ENCODE measurements at regions not wholly inside any gene's neighbourhood (a gene's known extent, or its start where the extent isn't known, plus 50 kb on each side); places are given as distances from the start of the nearest gene placed in this dataset.

DNA sequence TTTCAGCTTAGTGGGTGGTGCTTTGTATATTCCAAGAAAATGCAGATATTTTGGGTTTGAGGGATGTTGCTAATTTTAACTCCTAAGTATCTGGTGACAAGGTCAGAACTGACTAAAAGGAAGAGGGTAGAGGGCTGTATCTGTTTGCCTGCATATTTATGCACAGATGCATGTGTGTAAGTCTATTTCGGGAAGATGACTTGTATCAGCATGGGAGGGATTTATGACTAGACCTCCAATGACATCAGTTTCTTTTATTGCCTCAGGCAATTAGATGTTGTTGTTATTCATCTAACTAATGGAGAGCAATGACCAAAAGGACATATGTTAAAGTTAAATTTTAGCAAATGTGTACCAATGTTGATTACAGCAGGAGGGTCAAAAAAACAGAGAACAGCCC lies 734.3 kb downstream of the QKI start:
- TF ChIP-seq, protein P1, sequence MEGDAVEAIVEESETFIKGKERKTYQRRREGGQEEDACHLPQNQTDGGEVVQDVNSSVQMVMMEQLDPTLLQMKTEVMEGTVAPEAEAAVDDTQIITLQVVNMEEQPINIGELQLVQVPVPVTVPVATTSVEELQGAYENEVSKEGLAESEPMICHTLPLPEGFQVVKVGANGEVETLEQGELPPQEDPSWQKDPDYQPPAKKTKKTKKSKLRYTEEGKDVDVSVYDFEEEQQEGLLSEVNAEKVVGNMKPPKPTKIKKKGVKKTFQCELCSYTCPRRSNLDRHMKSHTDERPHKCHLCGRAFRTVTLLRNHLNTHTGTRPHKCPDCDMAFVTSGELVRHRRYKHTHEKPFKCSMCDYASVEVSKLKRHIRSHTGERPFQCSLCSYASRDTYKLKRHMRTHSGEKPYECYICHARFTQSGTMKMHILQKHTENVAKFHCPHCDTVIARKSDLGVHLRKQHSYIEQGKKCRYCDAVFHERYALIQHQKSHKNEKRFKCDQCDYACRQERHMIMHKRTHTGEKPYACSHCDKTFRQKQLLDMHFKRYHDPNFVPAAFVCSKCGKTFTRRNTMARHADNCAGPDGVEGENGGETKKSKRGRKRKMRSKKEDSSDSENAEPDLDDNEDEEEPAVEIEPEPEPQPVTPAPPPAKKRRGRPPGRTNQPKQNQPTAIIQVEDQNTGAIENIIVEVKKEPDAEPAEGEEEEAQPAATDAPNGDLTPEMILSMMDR (IDR thresholded peaks at IDR 0.05): no peak
- Mint-ChIP-seq H3K36me3 (ENCODE audit: low read depth) (no peaks in the 10 kb centered on the region), H3K4me3 (no peak overlapping the region), H3K9me3 (no peaks in the 10 kb centered on the region), H3K27me3 (no peaks in the 10 kb centered on the region), H3K4me1 (ENCODE audit: low read depth) (no peaks in the 10 kb centered on the region), H3K27ac (no peak overlapping the region)
- Histone ChIP-seq H3K27me3 (ENCODE audit: control insufficient read depth in 1 of 2, insufficient read depth in 2 of 2, low read length in 2 of 2) (no peaks in the 10 kb centered on the region), H3K36me3 (ENCODE audit: insufficient read depth, low read length) (no peaks in the 10 kb centered on the region), H3K4me3 (ENCODE audit: low read length) (no peak overlapping the region), H3K27ac (ENCODE audit: low read depth in 1 of 2, low read length in 2 of 2) (no peak overlapping the region), H3K4me1 (ENCODE audit: insufficient read depth, low read length) (no peaks in the 10 kb centered on the region), H3K9me3 (ENCODE audit: control insufficient read depth in 1 of 2, insufficient read depth in 1 of 2, low read length in 2 of 2) (peaks cover 0 to 7% of the 10 kb centered on the region in 2 experiments)
- CTCF ChIA-PET: no interaction called here
- POLR2A ChIA-PET: no interaction called here
- no peak for ATAC-seq (ENCODE audit: poor library complexity)
- DNase-seq: no peak
- intact Hi-C loops (cut with DNase I, micrococcal nuclease): no loop called here

DNA sequence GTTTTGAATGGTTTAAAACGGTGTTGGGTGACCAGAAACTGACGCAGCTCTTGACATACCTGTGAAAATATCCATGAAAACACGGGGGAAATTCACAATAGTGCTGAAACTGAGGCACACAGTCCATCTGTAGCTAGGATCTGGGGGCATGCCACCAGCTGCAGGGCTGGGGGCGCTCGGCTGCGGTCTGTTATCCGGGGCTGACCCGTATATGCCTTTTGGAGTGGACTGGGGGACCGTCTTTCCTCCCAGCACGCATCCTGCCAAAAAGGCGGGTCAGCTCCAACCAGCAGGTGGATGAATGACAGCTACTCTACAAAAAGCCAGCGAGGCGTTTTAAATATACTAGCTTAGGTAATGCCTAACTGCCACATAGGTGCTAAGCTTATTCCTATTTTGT lies 729.8 kb downstream of the QKI start:
- H3K9me3 Mint-ChIP-seq: no peaks in the 10 kb centered on the region
- H3K36me3 ChIP-seq (ENCODE audit: insufficient read depth, low read length): no peaks in the 10 kb centered on the region
- no peaks in the 10 kb centered on the region for H3K36me3 Mint-ChIP-seq (ENCODE audit: low read depth)
- no peak overlapping the region for H3K4me3 Mint-ChIP-seq
- no peak overlapping the region for H3K4me3 ChIP-seq (ENCODE audit: low read length)
- H3K9me3 ChIP-seq (ENCODE audit: control insufficient read depth in 1 of 2, insufficient read depth in 1 of 2, low read length in 2 of 2): peaks cover 0 to 7% of the 10 kb centered on the region in 2 experiments
- DNase-seq (no peak), ATAC-seq (ENCODE audit: poor library complexity) (no peak)
- no peaks in the 10 kb centered on the region for H3K4me1 Mint-ChIP-seq (ENCODE audit: low read depth)
- TF ChIP-seq, protein P1 (IDR thresholded peaks at IDR 0.05): no peak
- POLR2A ChIA-PET: no interaction called here
- H3K27ac Mint-ChIP-seq: no peak overlapping the region
- intact Hi-C loops (cut with DNase I, micrococcal nuclease): no loop called here
- no peaks in the 10 kb centered on the region for H3K4me1 ChIP-seq (ENCODE audit: insufficient read depth, low read length)
- no peaks in the 10 kb centered on the region for H3K27me3 Mint-ChIP-seq
- H3K27ac ChIP-seq (ENCODE audit: low read depth in 1 of 2, low read length in 2 of 2): no peak overlapping the region
- CTCF ChIA-PET: no interaction called here
- no peaks in the 10 kb centered on the region for H3K27me3 ChIP-seq (ENCODE audit: control insufficient read depth in 1 of 2, insufficient read depth in 2 of 2, low read length in 2 of 2)

DNA sequence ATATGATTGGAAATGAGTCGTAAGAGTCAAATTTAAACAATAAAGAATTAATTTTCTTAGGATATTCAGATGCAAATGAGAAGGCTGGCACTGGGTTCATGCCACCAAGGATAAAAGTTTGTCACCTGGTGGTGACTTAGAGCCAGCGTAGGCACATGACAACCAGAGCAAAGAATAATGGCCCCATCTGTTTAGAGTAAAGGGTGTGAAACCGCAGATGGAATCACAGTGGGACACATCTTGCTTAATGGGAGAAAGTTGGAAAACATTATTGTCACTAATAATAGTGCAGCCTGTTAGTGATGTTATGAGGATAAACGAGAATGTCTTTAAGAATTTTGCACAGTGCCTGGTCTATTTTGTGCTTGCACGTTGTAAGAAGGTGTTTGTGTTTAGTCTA lies 727.8 kb downstream of the QKI start:
- no peak overlapping the region for H3K27ac Mint-ChIP-seq
- Histone ChIP-seq H3K4me3 (ENCODE audit: low read length) (no peak overlapping the region), H3K27ac (ENCODE audit: low read depth in 1 of 2, low read length in 2 of 2) (no peak overlapping the region), H3K9me3 (ENCODE audit: control insufficient read depth in 1 of 2, insufficient read depth in 1 of 2, low read length in 2 of 2) (peaks cover 0 to 7% of the 10 kb centered on the region in 2 experiments), H3K27me3 (ENCODE audit: control insufficient read depth in 1 of 2, insufficient read depth in 2 of 2, low read length in 2 of 2) (no peaks in the 10 kb centered on the region), H3K4me1 (ENCODE audit: insufficient read depth, low read length) (no peaks in the 10 kb centered on the region), H3K36me3 (ENCODE audit: insufficient read depth, low read length) (no peaks in the 10 kb centered on the region)
- ChIA-PET POLR2A (no interaction called here), CTCF (no interaction called here)
- H3K36me3 Mint-ChIP-seq (ENCODE audit: low read depth): no peaks in the 10 kb centered on the region
- ATAC-seq (ENCODE audit: poor library complexity) (no peak), DNase-seq (no peak)
- H3K4me3 Mint-ChIP-seq: no peak overlapping the region
- TF ChIP-seq, protein P1 (IDR thresholded peaks at IDR 0.05): no peak
- intact Hi-C loops (cut with DNase I, micrococcal nuclease): no loop called here
- no peaks in the 10 kb centered on the region for H3K4me1 Mint-ChIP-seq (ENCODE audit: low read depth)
- H3K27me3 Mint-ChIP-seq: no peaks in the 10 kb centered on the region
- no peaks in the 10 kb centered on the region for H3K9me3 Mint-ChIP-seq

All from CD4-positive, alpha-beta T cell (primary cell).